NT2/D1 (cell line): ENCODE measurements at regions not wholly inside any gene's neighbourhood (a gene's known extent, or its start where the extent isn't known, plus 50 kb on each side); places are given as distances from the start of the nearest gene placed in this dataset.

Experiments used
- YY1 ChIP-seq: IDR thresholded peaks from 2 replicates; pipeline ENCODE4 v1.6.1; 2011; ENCODE audit not compliant: insufficient read length, insufficient read depth
- ZNF274 ChIP-seq: IDR thresholded peaks from 2 replicates; pipeline ENCODE4 v1.6.1; 2011; ENCODE audit warnings: mild to moderate bottlenecking, low read depth, low read length

DNA sequence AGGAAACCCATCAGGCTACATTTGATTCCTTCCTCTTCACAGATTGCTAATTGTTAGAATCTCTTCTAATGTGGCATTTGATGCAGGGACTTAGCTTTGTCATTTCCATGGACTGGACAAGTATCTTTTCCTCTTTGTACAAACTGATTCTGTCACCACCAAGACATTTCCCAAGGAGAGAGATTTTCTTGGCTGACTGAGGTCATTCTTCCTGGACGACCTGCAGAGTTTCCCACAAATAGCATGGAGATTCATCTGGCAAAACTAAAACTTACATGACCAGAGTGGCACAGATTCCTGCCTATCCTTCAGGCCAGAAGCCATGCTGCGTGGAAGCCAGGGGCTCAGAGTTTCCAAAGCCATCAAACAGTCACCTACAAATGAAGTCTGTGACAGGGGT is 269.2 kb upstream of the LRTM1 start:
- TF ChIP-seq YY1: no peak
- no peak for TF ChIP-seq ZNF274
